Pancreas (tissue), 10 donors: ENCODE measurements at regions not wholly inside any gene's neighbourhood (a gene's known extent, or its start where the extent isn't known, plus 50 kb on each side); places are given as distances from the start of the nearest gene placed in this dataset.

Source experiments
- ATAC-seq, 4 donors: fragments of 200-7000 bp; cut with Tn5 transposase; one replicate each; pipeline versions ENCODE4 v1.8.0 to v1.9.1; 2020; ENCODE audit warnings: mild to moderate bottlenecking in 4 of 4, moderate library complexity in 4 of 4
- DNase-seq, 6 donors: peaks; one replicate each; pipeline ENCODE4 v3.0.0-alpha.2; 2020
- FAIRE-seq: peaks from 2 replicates; lab custom pipeline; 2012; peaks lifted over from hg19 to GRCh38; lab: Jason Lieb, UNC
- H3K27ac ChIP-seq, 4 donors: fragments of 200-600 bp; sonication (generic); 1 replicate in 3 of 4; 2 replicates in 1 of 4; pipeline versions ENCODE4 v1.5.0 to v1.8.0; 2020
- H3K27me3 ChIP-seq, 4 donors: fragments of 200-600 bp; one replicate each; pipeline ENCODE4 v1.8.0; 2021
- H3K36me3 ChIP-seq, 3 donors: fragments of 200-600 bp; sonication (generic) in 1 of 3; one replicate each; pipeline versions ENCODE4 v1.5.0 to v1.8.0; 2020 to 2021
- H3K4me1 ChIP-seq, 3 donors: fragments of 200-600 bp; one replicate each; pipeline ENCODE4 v1.8.0; 2021
- H3K4me3 ChIP-seq, 4 donors: fragments of 200-600 bp; sonication (generic) in 2 of 4; one replicate each; pipeline versions ENCODE4 v1.5.0 to v1.8.0; 2020 to 2021
- H3K9me3 ChIP-seq, 4 donors: fragments of 200-600 bp; one replicate each; pipeline ENCODE4 v1.8.0; 2021
- CTCF ChIP-seq, 4 donors: fragments of 200-600 bp; sonication (generic) in 3 of 4; IDR thresholded peaks; one replicate each; pipeline versions ENCODE4 v1.5.0 to v1.8.0; 2021; ENCODE audit warnings: antibody characterized with exemption in 4 of 4
- WGBS, 2 donors: extraction: QIAGEN DNeasy Blood & Tissue Kit; methylation state at CpG; one replicate each; pipeline ENCODE4 v1.1.7; 2013; 5-methylcytosine and 5-hydroxymethylcytosine counted together
- intact Hi-C, 3 donors: fragments of 100-400 bp; cut with DNase I; formaldehyde crosslinking; loops; one replicate each; pipeline versions ENCODE4 v1.11.1 to v1.14.2; 2022
- donor health status: healthy with polysubstance abuse.
- donor health status: DM: no; HTN: no; CAD: no; lungs with moderate emphysema.
- donor health status: DM: no; HTN: no; CAD: no.
- donor health status: control.
- donor health status: control.
- donor health status: Bipolar disorder and iron deficiency.
- donor health status: DM: yes; HTN: yes; CAD: no.
- donor health status: DM: no; HTN: no; CAD: no.
- donor health status: DM: no; HTN: no; CAD: no.
- donor health status: DM: yes; HTN: yes; CAD: no.

GRCh38 chr10:110399106-110399964 lies 94.6 kb upstream of the SMNDC1 start:
- no peak for TF ChIP-seq CTCF (IDR thresholded peaks at IDR 0.05)
- peak in 3 of 6 donors; percentile 33 to 55 (median 46) for DNase-seq
- Histone ChIP-seq H3K27ac (peak overlapping the region in 3 of 4 donors; percentile 11 to 66 (median 60)), H3K36me3 (no peaks in the 10 kb centered on the region), H3K27me3 (no peaks in the 10 kb centered on the region), H3K4me3 (no peak overlapping the region), H3K9me3 (no peaks in the 10 kb centered on the region), H3K4me1 (peaks cover 9 to 11% (median 9%) of the 10 kb centered on the region in 3 donors)
- ATAC-seq: peak; percentile 15 to 55 (median 40)
- 40 to 46% methylated on average over 9 of the region's 9 CpGs for WGBS, 2 donors
- FAIRE-seq: no peak
- intact Hi-C loops: no loop called here

- H3K27me3 ChIP-seq: no peaks in the 10 kb centered on the region
- 85% methylated on average over 7 of the region's 7 CpGs for WGBS, 2 donors
- no peak overlapping the region for H3K4me3 ChIP-seq
- H3K9me3 ChIP-seq: no peaks in the 10 kb centered on the region
- no peaks in the 10 kb centered on the region for H3K36me3 ChIP-seq
- ATAC-seq (no peak), FAIRE-seq (no peak), DNase-seq (no peak)
- peaks cover 7 to 11% (median 8%) of the 10 kb centered on the region in 3 donors for H3K4me1 ChIP-seq
- intact Hi-C loops: no loop called here
- peak overlapping the region in 2 of 4 donors; percentile 60 to 66 for H3K27ac ChIP-seq
- TF ChIP-seq CTCF (IDR thresholded peaks at IDR 0.05): no peak
These were observed 95.5 kb upstream of the SMNDC1 start for GRCh38 chr10:110399965-110400933.

GRCh38 chr10:110401401-110402076 lies 96.2 kb upstream of the DUSP5 start:
- no peaks in the 10 kb centered on the region for H3K36me3 ChIP-seq
- DNase-seq (no peak), ATAC-seq (no peak), FAIRE-seq (no peak)
- no peak for TF ChIP-seq CTCF (IDR thresholded peaks at IDR 0.05)
- H3K4me1 ChIP-seq: no peaks in the 10 kb centered on the region
- H3K27me3 ChIP-seq: no peaks in the 10 kb centered on the region
- H3K4me3 ChIP-seq: no peak overlapping the region
- H3K9me3 ChIP-seq: no peaks in the 10 kb centered on the region
- no peak overlapping the region for H3K27ac ChIP-seq
- WGBS, 2 donors: 88 to 93% methylated on average over 3 of the region's 3 CpGs
- intact Hi-C loops: no loop called here

GRCh38 chr10:110402077-110402416 lies 95.7 kb upstream of the DUSP5 start:
- FAIRE-seq (no peak), ATAC-seq (no peak), DNase-seq (no peak)
- no peaks in the 10 kb centered on the region for H3K9me3 ChIP-seq
- no peaks in the 10 kb centered on the region for H3K27me3 ChIP-seq
- WGBS, 2 donors: 94 to 95% methylated on average over 8 of the region's 8 CpGs
- no peaks in the 10 kb centered on the region for H3K36me3 ChIP-seq
- TF ChIP-seq CTCF (IDR thresholded peaks at IDR 0.05): no peak
- H3K4me3 ChIP-seq: no peak overlapping the region
- H3K27ac ChIP-seq: no peak overlapping the region
- H3K4me1 ChIP-seq: no peaks in the 10 kb centered on the region
- intact Hi-C loops: no loop called here
